HG03442 (cell line): ENCODE measurements at regions not wholly inside any gene's neighbourhood (a gene's known extent, or its start where the extent isn't known, plus 50 kb on each side); places are given as distances from the start of the nearest gene placed in this dataset.
"Not testable (repeated sequence)": the region's sequence is repeated elsewhere in the genome, so short reads cannot be mapped to it uniquely, and the experiment has no call there.

Experiments
- ATAC-seq: cut with Tn5 transposase; IDR thresholded peaks from one replicate; pipeline ENCODE4 v1.9.1; 2021; ENCODE audit warnings: mild to moderate bottlenecking, moderate library complexity; ENCODE audit not compliant: unreplicated experiment

DNA sequence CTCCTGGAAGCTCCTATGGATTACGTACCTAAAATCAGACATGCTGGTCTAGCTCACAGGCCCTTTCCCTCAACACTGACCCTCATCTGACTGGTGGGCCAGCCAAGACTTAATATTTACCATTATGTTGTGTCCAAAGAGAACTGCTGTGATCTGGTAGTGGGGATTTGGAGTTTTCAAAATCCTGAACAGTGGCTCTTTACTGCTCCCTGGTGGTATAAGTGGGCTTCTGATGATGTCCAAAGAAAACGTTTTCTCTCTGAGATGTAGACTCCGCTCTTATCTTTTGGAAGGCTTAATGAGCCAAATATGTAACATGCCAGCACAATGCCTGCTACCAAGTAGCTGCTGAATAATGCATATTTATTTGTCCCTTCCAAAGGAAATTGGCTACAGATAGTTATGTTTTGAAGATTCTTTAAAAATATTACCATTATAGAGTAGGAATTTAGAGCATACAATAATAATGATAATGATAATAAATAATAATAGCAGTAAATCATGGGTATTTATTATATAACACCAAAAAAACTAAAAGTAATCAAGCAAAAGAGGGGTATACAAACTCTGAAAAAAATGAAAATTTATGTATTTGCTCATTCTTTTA lies 406.6 kb upstream of the TNC start:
- no peak for ATAC-seq

GRCh38 chr9:115525111-115526058 lies 407.4 kb upstream of the TNC start:
- ATAC-seq = no peak

- no peak for ATAC-seq
These were observed 413.6 kb upstream of the TNC start for GRCh38 chr9:115531410-115532125.

- ATAC-seq = no peak
These were observed 415.6 kb upstream of the TNC start for GRCh38 chr9:115533511-115533910.

DNA sequence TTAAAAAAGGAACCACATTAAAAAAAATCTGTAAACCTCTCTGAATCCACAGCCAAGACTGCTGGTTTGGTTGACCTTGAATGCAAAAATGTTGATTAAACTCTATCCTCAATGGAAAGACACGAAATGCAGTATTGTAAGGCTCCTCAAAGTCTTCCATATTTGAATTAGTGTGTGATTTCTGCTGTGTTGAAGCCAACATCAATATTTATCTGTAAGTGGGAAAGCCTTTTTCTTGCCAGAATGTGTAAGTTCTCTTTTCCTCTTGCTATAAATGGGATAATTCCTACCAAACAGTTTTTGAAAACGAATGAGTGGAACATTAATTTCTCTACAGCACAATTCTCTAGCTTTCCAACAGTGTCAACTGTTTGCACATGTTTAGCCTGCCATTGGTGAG lies 422.1 kb upstream of the TNC start:
- ATAC-seq = no peak

GRCh38 chr9:115543511-115543910 lies 425.6 kb upstream of the TNC start:
- ATAC-seq = no peak

- no peak for ATAC-seq
These were observed 430.8 kb upstream of the TNC start for GRCh38 chr9:115548609-115549260.

- ATAC-seq = no peak
These were observed 433.4 kb upstream of the TNC start for GRCh38 chr9:115551396-115551795.

DNA sequence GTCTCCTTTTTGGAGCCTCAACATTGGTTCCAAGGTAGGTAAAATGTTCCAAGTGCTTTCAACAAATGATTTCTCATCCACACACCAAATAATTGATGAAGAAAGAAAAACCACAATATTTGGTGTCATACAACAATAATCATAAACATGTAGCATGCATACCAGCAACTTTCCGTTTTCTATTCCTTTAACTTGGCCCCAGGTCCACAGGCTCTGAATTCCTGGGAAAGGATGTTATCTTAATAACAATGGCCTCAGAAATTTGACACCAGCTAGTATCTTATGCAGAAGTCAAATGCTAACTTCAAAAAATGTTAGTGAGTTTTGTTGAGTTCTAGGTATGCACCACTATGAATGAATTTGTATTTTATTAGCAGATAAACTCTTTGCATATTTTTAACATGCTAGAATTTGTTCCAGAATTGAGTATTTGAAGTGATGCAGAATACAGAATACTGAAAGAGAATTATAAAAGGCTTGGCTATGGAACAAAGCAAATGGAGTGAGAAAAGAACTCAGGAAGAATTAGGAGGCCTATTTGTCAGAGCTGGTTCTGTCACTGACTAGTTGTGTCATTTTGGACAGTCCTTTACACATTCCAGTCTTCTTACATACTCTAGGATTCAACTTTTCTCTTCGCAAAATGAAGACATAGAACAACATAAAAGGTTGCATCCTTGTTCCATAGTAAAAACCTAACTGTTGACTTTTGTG lies 435.3 kb upstream of the TNC start:
- no peak for ATAC-seq

- no peak for ATAC-seq
These were observed 438.5 kb upstream of the TNC start for GRCh38 chr9:115556432-115556831.

DNA sequence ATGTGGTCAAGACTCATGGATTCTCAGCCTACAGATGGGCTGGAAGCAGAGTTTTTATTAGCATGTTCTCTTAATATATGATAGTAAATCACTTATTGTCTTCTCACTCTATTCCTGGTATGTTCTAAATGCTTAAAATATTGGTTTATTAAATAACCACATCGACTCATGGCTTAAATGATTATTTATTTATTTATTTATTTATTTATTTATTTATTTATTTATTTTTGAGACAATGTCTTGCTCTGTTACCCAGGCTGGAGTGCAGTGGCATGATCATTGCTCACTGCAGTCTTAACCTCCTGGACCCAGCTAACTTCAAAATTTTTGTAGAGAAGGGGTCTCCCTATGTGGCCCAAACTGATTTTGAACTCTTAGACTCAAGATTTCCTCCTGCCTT lies 457.2 kb upstream of the TNC start:
- no peak for ATAC-seq

DNA sequence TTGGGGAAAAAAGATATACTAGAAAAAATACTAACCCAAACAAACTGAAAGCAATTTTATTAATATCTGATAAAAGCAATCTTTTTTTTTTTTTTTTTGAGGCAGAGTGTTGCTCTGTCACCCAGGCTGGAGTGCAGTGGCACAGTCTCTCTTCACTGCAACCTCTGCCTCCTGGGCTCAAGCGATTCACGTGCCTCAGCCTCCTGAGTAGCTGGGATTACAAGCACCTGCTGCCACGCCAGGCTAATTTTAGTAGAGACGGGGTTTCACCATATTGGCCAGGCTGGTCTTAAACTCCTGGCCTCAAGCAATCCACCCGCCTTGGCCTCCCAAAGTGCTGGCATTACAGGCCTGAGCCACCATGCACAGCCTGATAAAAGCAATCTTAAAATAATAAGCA lies 467.5 kb upstream of the TNC start:
- not testable (repeated sequence) for ATAC-seq

GRCh38 chr9:115587310-115587709 lies 469.4 kb upstream of the TNC start:
- ATAC-seq = no peak

DNA sequence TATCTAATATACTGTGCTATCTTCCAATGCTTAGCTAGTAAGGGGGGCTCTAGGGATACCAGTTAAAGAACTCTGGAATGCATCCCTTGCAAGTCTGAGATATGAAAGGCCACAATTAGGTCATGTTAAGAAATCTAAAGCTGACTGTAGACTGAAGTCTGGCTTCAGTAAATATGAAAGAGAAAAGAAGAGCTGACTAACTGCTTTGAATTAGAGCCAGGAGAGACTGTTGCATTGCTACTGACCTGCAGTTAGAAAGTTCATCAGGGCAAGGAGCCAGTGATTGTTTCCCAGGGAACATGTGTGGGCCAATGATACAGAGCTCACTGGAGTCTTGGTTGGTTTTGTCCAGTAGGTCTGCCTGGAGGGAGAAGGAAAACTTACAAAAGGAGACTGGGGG lies 472.1 kb upstream of the TNC start:
- ATAC-seq = no peak

DNA sequence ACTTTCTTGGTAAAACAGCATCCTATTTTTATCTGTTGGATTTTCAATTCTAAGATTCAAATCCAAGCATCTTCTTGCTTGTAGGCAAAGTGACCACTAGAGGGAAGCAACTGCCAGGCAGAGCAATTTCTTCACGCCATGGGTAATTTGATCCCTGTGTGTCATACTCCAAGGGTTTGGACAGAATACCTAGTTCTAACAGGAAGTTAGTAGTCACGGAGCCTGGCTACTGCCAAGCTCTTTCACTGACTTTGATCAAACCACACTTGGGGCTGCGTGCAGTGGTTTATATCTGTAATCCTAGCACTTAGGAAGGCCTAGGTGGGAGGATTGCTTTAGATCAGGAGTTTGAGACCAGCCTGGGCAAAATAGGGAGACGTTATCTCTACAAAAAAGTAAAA lies 473.6 kb upstream of the TNC start:
- ATAC-seq = peak; percentile 66

GRCh38 chr9:115593587-115594091 lies 475.7 kb upstream of the TNC start:
- ATAC-seq = no peak

- ATAC-seq = no peak
These were observed 476.6 kb upstream of the TNC start for GRCh38 chr9:115594557-115594956.

GRCh38 chr9:115596021-115596745 lies 478.2 kb upstream of the TNC start:
- ATAC-seq = no peak

GRCh38 chr9:115596746-115597080 lies 478.8 kb upstream of the TNC start:
- no peak for ATAC-seq
